ENCODE measurements at regions not wholly inside any gene's neighbourhood (a gene's known extent, or its start where the extent isn't known, plus 50 kb on each side); places are given as distances from the start of the nearest gene placed in this dataset.

DNA sequence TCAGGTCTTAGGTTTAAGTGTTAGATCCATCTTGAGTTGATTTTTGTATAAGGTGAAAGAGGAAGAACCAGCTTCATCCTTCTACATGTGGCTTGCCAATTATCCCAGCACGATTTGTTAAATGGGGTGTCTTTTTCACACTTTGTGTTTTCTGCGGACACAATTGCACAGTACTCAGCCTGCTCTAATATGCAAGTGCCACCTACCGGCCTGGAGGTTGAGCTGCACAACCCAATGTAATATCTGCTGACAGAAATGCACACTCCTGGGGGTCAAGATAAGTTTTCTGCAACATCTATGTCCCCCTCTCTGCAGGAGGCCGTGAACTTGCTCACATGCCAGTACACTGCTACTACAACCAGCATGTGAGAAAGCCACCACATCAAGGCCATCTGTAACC is 791.9 kb upstream of the ROBO1 start:
- no peak for DNase-seq

GRCh38 chr3:80556763-80557162 is 789.0 kb upstream of the ROBO1 start:
- DNase-seq = no peak

DNA sequence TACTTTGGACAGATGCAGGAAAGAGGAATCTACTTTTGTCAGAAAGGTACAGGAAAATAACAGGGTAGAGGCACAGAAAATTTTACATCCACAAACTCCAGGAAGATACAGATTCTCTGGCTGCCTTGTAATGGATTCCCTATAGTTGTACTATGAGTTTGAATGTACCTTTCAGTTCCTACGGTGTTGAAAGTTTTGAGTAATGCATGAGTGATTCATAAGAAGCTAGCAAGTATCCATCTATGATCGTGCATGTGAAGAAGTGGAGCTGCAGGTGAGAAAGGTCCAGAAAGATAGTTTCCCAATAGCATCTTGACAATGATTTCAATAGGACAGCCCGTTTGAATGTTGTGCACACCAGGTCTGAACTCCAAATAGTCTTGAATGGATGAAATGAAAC is 786.5 kb upstream of the ROBO1 start:
- DNase-seq = no peak

DNA sequence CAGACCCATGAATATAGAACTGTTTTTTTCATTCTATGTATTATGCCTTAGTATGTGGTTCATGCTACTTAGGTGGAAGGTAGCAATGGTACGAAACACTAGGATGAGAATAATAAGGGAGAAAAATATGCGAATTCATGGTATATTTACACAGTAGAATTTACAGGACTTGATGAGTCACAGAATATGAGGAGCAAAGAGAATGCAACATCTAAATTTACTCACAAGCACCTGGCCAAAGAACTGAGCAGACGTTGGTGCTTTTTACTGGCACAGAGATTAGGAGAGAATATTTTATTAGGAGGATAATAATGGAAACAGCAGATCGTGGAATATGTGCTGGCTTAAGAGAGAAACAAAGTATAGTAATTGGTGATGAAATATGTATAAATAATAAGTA is 785.4 kb upstream of the ROBO1 start:
- DNase-seq = no peak

DNA sequence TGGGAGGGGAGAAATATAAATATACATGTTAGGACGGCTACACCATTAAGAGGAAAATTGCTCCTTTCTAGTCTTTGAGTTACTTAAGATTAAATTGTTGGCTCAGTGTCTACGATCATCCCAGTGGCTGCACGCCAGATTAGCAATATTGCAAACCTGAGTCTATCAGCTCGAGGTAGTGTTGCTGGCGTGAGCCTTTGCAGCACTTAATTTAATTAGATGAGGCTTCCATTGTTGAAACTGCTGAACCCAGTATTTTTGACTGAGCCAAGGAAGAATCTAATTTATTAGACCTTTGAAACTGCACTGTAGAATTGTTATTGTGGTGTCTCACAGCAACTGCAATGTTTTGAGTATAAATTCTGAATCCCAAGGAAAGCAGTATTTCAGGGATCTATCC is 782.4 kb upstream of the ROBO1 start:
- no peak for DNase-seq

DNA sequence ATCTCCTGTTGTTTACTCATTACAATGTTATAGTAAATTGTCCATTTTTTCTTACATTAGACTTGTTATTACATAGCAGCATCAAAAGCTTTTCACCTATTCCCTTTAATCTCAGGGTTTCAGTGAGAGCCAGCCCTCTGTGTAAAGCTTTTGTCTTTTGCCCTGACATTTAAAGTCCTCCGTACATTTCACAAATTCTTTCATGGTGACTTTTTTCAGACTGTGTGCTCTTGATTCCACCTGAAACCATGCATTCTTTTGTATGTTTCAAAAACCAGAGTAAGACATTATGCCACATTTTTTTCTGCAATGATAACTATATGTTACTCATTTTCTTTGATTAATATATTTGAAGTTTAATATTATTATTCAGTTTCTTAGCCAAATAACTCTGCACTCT is 781.4 kb upstream of the ROBO1 start:
- no peak for DNase-seq

DNA sequence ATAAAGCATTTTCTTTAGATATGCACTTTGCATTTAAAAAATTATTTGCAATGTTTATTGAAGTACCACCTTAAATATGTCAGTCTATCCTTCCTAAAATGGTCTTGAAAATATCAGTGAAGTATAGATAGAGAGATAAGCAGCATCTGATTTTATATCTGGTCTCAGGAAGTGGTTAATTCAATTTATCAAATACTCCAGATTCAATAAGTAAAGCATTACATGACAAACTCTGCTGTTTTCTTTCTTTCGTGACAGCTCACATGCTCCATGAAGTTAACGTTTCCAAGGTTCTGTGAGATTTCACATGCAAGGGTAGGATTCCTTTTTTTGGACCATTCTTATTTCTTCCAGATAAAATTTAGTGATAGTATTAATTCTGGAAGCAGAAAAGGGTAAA is 775.4 kb upstream of the ROBO1 start:
- no peak for DNase-seq

GRCh38 chr3:80542456-80542855 is 774.7 kb upstream of the ROBO1 start:
- no peak for DNase-seq

GRCh38 chr3:80537680-80538079 is 769.9 kb upstream of the ROBO1 start:
- no peak for DNase-seq

GRCh38 chr3:80535286-80535685 is 767.5 kb upstream of the ROBO1 start:
- no peak for DNase-seq

DNA sequence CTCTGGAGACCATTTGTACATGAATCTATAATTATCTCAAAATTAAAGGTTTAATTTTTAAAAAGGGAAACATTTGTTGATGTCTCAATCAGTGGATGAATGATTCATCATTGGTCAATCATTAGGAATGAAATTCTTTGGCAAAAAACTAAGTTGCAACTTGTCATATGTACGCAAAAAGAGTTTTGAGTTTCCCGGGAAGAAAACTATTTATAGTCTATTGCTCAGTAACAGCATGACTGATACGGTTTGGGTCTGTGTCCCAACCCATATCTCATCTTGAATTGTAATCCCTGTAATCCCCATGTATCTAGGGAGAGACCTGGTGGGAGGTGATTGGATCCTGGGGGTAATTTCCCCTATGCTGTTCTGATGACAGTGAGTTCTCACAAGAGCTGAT is 765.8 kb upstream of the ROBO1 start:
- no peak for DNase-seq

DNA sequence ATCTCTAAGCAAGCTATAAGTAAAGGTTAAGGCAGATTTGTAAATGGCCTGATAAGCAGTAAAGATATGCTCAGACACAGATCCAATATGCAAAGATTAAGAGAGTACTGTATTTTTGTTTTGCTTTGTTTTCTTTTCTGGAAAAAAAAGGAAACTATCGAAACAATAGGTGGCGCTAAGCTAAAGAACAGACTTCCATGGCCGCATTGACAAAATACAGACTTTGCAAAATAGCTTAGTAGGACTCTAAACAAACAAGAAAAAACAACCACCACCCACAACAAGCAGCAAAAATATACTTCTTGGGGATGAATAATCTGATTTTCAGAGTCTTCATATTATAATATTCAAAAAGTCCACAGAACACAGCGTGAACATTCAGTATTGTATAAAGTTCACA is 758.4 kb upstream of the ROBO1 start:
- DNase-seq = no peak

DNA sequence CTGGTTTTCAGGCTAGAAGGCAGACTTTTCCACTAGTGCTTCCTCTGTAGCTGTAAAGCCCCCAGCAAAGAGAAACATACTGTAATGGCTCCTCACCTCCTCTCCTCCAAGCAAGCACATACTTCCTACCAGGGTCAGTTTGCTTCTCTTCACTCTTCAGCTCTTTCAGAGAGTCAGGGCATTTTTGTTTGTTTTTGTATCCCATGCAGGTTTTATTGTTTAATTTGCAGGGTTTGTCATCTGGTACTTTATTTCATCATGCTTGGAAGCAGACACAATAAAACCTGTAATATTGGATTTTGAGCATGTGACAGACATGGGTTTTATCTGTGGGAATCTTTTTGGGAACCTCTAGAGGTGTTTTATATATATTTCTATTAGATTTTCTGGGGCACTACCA is 753.3 kb upstream of the ROBO1 start:
- no peak for DNase-seq

DNA sequence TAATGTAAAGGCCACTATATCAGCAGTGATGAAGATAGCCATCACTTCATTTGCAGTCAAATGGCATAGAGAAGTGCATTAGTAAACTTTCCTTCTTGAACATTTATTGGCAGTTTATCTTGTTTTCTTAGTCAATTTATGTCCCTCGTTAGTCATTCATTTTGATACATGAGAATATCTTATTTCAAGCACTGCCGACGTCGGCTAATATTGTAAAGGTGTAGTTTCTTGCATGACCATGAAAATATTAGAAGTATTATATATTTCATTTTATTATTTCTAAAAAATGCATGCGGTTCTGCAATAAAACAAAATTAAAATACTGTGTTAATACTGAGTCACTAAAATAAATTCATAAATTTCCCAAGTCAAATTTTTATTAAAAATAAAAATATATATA is 751.6 kb upstream of the ROBO1 start:
- DNase-seq = no peak

GRCh38 chr3:80496452-80496851 is 728.7 kb upstream of the ROBO1 start:
- no peak for DNase-seq

GRCh38 chr3:80492162-80492561 is 724.4 kb upstream of the ROBO1 start:
- DNase-seq = no peak

- DNase-seq = no peak
Observed at GRCh38 chr3:80472961-80473360, 705.2 kb upstream of the ROBO1 start.

DNA sequence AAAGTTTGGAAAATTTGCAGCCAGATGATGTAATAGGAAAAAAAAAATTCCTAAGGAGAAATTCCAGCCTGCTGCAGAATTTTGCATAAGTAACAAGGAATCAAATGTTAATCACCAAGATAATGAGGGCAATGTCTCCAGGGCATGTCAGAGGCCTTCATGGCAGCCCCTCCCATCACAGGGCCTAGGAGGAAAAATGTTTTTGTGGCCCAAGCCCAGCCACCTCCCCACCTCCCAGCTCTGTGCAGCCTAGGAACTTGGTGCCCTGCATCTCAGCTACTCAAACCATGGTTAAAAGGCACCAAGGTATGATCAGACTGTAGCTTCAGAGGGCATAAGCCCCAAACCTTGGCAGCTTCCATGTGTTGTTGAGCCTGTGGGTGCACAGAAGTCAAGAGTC is 704.7 kb upstream of the ROBO1 start:
- no peak for DNase-seq

GRCh38 chr3:80470433-80470832 is 702.6 kb upstream of the ROBO1 start:
- DNase-seq = no peak

- DNase-seq = no peak
Observed at GRCh38 chr3:80465746-80466145, 697.9 kb upstream of the ROBO1 start.

DNA sequence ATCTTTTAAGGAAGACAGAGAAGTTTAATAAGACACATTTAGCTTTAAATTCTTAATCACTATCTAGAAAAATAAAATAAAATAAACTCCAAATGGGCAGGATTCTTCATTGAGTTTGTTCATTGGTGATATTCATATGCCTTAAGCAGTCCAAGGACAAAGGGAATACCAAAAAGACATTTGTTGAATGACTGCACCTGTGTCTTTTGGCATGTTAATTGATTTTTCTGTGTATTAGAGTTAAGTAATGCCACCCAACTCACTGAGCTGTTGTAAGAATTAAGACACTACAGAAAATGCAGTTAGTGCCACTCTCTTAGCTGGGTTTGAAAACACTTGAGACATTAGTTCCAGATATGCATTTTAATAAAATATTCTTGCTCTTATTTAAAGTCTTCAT is 683.6 kb upstream of the ROBO1 start:
- no peak for DNase-seq

DNA sequence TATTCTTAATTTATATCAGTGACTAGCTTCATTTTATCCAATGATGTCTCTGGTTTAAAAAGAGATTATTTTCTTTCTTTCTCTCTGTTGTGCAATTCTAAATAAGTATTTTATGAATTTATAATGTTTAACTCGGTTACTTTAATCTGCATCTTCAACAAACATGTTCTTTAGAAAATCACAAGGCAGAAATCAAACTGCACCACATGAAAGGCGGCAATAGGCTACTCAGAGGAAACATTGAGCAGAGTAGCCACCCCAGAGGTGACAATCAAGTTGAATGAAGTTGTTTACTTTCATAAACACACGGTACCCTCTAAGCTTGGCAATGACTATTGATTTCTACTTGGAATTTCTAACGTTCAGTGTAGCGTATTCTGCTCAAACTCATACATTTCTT is 677.8 kb upstream of the ROBO1 start:
- DNase-seq = no peak

- DNase-seq = no peak
Observed at GRCh38 chr3:80445053-80445452, 677.3 kb upstream of the ROBO1 start.

GRCh38 chr3:80439490-80439889 is 671.7 kb upstream of the ROBO1 start:
- DNase-seq = no peak

DNA sequence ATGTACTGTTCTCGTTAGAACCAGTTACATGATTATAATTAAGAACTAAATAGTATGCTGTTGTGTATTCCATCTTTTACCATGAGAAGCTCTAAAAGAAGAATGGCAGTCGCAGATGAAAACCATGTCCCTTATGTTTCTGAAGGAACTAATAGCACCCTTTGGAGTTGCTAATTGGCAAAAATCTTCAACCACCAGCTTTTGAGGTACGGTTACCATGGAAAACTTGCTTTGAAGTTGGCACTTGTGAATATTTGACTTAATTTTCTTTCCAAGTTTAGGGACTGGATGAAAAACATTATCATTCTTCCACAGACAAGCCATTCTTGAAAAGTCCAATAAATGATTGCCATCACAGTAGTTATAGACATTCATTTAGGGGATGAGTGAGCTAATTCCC is 666.6 kb upstream of the ROBO1 start:
- no peak for DNase-seq

DNA sequence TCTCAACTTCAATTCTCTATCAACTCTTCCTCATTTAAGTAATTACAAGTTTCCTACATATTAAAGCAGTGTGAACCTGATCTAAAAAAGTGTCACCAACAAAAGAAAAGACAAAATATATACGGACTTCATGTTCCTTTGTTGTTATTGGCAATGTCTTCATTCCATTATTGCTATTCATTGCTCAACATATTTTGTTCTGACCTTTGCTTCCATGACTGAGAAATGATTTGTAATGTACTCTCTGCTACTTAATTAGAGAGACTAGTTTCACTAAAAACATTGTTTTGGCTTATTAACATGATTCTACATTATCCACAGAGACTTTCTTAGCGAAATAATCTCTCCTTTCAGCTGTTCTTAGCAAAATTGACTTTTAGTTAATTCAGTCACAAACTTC is 657.2 kb upstream of the ROBO1 start:
- DNase-seq = no peak
